ENCODE measurements at regions not wholly inside any gene's neighbourhood (a gene's known extent, or its start where the extent isn't known, plus 50 kb on each side); places are given as distances from the start of the nearest gene placed in this dataset.
"Not testable (repeated sequence)": the region's sequence is repeated elsewhere in the genome, so short reads cannot be mapped to it uniquely, and the experiment has no call there.

DNA sequence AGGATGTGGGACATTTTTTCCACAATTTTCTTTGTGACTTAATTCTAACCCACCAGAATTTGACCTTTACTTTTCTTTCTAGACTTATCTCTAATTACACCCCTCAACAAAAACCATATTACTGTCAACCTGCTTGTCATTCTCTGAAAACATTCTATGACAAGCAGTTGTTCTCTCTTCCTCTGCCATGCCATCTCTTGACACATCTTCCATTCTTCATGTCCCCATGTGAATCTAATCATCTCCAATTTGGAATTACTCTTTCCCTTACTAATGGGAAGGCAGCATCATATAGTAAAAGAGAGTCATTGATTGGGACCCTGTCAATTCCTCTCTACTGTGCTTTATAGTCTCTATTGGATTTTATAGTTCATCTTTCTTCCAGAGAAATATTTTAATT, 61.3 kb upstream of the P2RY1 start:
- no peak for DNase-seq (ENCODE audit: low read depth)

DNA sequence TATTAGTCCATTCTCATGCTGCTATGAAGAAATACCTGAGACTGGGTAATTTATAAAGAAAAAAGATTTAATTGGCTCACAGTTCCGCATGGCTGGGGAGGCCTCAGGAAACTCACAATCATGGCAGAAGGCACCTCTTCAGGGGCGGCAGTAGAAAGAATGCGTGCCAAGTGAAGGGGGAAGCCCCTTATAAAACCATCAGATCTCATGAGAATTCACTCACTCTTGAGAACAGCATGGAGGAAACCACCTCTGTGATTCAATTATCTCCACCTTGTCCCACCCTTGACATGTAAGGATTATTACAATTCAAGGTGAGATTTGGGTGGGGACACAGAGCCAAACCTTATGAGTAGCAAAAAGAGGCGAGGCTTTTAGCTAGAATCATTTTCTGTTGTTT, 60.7 kb upstream of the P2RY1 start:
- not testable (repeated sequence) for DNase-seq (ENCODE audit: low read depth)

- no peak for DNase-seq (ENCODE audit: low read depth)
Measured at GRCh38 chr3:152778022-152778421, 56.9 kb upstream of the P2RY1 start.

- no peak for DNase-seq (ENCODE audit: low read depth)
Measured at GRCh38 chr3:152779653-152780052, 55.3 kb upstream of the P2RY1 start.

- DNase-seq (ENCODE audit: low read depth): no peak
Measured at GRCh38 chr3:152780553-152780952, 54.4 kb upstream of the P2RY1 start.

- DNase-seq (ENCODE audit: low read depth): no peak
Measured at GRCh38 chr3:152785051-152785450, 49.9 kb upstream of the P2RY1 start.

All from T follicular helper cell (primary cell).